HCT116 (cell line): ENCODE measurements at regions not wholly inside any gene's neighbourhood (a gene's known extent, or its start where the extent isn't known, plus 50 kb on each side); places are given as distances from the start of the nearest gene placed in this dataset.

ENCODE experiments used
- EZH2 ChIP-seq: fragments of 200-600 bp; sonication (generic); IDR thresholded peaks from 2 replicates; pipeline ENCODE4 v1.6.1; 2017; ENCODE audit warnings: antibody characterized with exemption, mixed run types
- POLR2A ChIP-seq: IDR thresholded peaks from 2 replicates; pipeline ENCODE4 v1.7.0; 2011; ENCODE audit warnings: borderline replicate concordance; ENCODE audit not compliant: insufficient read depth, insufficient read length; ENCODE audit errors: extremely low read depth
- REST ChIP-seq: IDR thresholded peaks from 2 replicates; pipeline ENCODE4 v1.6.1; 2012; ENCODE audit warnings: low read depth

GRCh38 chr2:187855689-187856088, 301.5 kb upstream of the TFPI start:
- no peak for TF ChIP-seq POLR2A
- TF ChIP-seq REST: no peak
- no peak for TF ChIP-seq EZH2
